MM.1S (cell line): ENCODE measurements at regions not wholly inside any gene's neighbourhood (a gene's known extent, or its start where the extent isn't known, plus 50 kb on each side); places are given as distances from the start of the nearest gene placed in this dataset.

ENCODE experiments used
- EZH2 ChIP-seq: fragments of 300-600 bp; sonication (generic); optimal IDR thresholded peaks from 2 replicates; pipeline ENCODE3; 2017; ENCODE audit warnings: low read depth, mild to moderate bottlenecking, antibody characterized with exemption, low read length, mixed read lengths
- EZH2phosphoT487 ChIP-seq: fragments of 300-600 bp; sonication (generic); IDR thresholded peaks from 2 replicates; pipeline ENCODE4 v1.6.1; 2018; ENCODE audit warnings: antibody characterized with exemption, low read length
- TF ChIP-seq, protein P1 (sequence below): fragments of 300-600 bp; sonication (generic); IDR thresholded peaks from 2 replicates; pipeline ENCODE4 v1.5.1; 2016; ENCODE audit warnings: antibody characterized with exemption, low read length, mixed read lengths

- TF ChIP-seq, protein P1, sequence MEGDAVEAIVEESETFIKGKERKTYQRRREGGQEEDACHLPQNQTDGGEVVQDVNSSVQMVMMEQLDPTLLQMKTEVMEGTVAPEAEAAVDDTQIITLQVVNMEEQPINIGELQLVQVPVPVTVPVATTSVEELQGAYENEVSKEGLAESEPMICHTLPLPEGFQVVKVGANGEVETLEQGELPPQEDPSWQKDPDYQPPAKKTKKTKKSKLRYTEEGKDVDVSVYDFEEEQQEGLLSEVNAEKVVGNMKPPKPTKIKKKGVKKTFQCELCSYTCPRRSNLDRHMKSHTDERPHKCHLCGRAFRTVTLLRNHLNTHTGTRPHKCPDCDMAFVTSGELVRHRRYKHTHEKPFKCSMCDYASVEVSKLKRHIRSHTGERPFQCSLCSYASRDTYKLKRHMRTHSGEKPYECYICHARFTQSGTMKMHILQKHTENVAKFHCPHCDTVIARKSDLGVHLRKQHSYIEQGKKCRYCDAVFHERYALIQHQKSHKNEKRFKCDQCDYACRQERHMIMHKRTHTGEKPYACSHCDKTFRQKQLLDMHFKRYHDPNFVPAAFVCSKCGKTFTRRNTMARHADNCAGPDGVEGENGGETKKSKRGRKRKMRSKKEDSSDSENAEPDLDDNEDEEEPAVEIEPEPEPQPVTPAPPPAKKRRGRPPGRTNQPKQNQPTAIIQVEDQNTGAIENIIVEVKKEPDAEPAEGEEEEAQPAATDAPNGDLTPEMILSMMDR: no peak
- TF ChIP-seq EZH2: no peak
- no peak for TF ChIP-seq EZH2phosphoT487
Observed at GRCh38 chr10:85177767-85178166, 849.4 kb downstream of the CCSER2 start.
